ENCODE measurements at regions not wholly inside any gene's neighbourhood (a gene's known extent, or its start where the extent isn't known, plus 50 kb on each side); places are given as distances from the start of the nearest gene placed in this dataset.

DNA sequence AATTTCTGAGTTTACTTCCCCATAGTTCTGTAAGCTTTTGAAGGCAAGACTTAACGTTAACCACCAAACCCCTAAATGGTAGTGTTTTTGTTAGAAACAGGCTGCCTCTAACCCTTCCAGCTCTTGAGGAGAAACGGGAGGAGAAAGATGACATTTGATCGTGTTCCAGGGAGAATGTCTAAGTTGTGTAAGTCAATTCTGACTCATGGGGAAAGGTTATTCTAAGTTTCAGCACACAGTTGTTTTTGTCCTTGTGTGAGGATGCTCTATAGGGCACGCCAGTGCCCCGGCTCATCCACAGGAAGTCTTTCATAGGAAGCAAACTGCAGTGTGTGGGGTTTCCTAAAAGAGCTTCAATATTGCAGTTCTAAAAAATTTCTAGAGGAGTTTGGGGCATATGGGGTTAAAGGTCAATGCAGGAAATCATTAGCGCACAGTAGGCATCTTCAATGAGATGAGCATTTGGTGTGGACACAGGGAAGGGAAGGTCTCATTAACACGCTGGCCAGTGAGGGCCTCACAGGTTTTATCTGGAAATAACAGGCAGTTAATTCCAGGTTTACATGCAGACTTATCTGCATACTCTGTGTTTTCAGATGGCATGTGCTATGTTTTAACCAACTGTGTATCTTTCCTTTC is 638.2 kb upstream of the IGFBP3 start:
- H3K4me3 ChIP-seq (ENCODE audit: low read depth, low read length), result no peak overlapping the region
- H3K4me1 ChIP-seq (ENCODE audit: control insufficient read depth, insufficient read depth, low read length), result no peaks in the 10 kb centered on the region
- H3K36me3 ChIP-seq (ENCODE audit: control insufficient read depth, insufficient read depth, low read length), result no peaks in the 10 kb centered on the region
- no peak overlapping the region for H3K9ac ChIP-seq (ENCODE audit: low read depth, low read length)
- no peaks in the 10 kb centered on the region for H3K27me3 ChIP-seq (ENCODE audit: control insufficient read depth, insufficient read depth, low read length)
- no peaks in the 10 kb centered on the region for H3K9me3 ChIP-seq (ENCODE audit: control insufficient read depth, insufficient read depth, low read length)

DNA sequence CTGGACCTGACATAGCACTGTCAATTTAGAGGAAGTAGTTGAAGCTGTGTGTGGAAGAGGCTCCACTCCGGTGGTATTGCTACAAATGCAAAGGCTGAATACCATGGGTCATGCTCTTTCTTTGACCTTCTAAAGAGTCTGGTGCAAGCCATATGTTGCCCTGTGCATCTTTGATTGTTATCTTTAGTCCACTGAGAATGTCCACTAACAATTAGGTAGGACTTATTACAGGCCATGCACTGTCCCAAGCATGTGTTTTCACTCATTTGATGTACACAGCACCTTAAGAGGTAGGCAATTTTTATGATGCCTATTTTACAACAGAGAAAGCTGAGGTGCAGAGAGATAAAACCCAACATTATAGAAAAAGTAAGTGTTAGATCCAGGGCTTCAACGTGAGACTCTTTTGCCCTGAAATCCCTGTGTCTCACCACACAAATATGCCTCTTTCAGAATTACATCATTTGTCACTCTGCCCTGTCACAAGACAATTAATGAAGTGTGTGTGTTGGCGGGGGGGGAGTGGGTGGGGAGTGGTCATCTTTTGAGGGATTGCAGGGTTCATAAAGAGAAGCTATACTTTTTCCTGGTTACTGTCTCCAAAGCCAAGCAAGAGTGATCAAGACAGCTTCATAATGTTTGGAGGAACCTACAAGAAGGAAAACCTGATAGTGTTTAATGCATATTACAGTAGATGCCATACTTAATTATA is 637.6 kb upstream of the IGFBP3 start:
- no peaks in the 10 kb centered on the region for H3K9me3 ChIP-seq (ENCODE audit: control insufficient read depth, insufficient read depth, low read length)
- no peaks in the 10 kb centered on the region for H3K27me3 ChIP-seq (ENCODE audit: control insufficient read depth, insufficient read depth, low read length)
- H3K4me1 ChIP-seq (ENCODE audit: control insufficient read depth, insufficient read depth, low read length), result no peaks in the 10 kb centered on the region
- no peak overlapping the region for H3K4me3 ChIP-seq (ENCODE audit: low read depth, low read length)
- H3K36me3 ChIP-seq (ENCODE audit: control insufficient read depth, insufficient read depth, low read length), result no peaks in the 10 kb centered on the region
- no peak overlapping the region for H3K9ac ChIP-seq (ENCODE audit: low read depth, low read length)

DNA sequence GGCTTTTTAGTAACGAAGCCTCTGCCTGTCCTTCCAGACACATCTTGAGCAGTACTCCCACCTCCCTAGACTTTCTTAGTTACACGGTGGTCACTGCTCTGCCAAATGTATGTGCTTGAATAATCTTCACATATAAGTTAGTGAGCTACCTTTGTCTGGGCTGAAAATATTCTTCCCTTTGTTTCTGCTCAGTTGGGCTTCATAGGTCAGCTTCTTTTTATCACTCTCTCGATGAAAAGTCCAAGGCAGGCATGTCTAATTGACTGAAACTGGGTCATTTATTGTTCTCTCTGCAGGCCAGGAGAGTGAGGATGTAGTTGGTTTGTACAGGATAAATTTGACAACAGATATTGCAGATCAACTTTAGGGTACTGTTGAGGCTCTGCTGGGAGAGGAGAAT is 636.7 kb upstream of the IGFBP3 start:
- Histone ChIP-seq H3K4me1 (ENCODE audit: control insufficient read depth, insufficient read depth, low read length) (no peaks in the 10 kb centered on the region), H3K36me3 (ENCODE audit: control insufficient read depth, insufficient read depth, low read length) (no peaks in the 10 kb centered on the region), H3K9me3 (ENCODE audit: control insufficient read depth, insufficient read depth, low read length) (no peaks in the 10 kb centered on the region), H3K27me3 (ENCODE audit: control insufficient read depth, insufficient read depth, low read length) (no peaks in the 10 kb centered on the region), H3K9ac (ENCODE audit: low read depth, low read length) (no peak overlapping the region), H3K4me3 (ENCODE audit: low read depth, low read length) (no peak overlapping the region)

DNA sequence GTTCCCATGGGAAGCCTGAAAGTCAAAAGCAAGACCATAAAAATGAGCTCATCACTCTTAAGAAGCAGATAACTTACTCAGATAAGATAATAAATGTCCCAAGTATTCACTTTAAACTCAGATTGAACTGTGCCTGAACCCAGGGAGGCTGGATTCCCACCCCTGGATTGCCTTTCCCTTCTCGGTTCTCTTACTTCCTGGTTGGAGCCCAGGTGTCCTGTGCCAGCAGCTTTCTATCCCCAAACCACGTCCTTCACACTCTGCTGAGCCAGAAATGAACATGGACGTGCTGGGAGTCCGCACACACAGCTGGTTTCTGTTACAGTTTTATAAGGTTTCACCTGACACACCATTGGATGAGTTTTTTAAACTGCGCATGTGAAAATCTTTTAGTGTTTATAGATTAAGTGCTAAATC is 636.2 kb upstream of the IGFBP3 start:
- H3K9ac ChIP-seq (ENCODE audit: low read depth, low read length), result no peak overlapping the region
- no peak overlapping the region for H3K4me3 ChIP-seq (ENCODE audit: low read depth, low read length)
- no peaks in the 10 kb centered on the region for H3K4me1 ChIP-seq (ENCODE audit: control insufficient read depth, insufficient read depth, low read length)
- no peaks in the 10 kb centered on the region for H3K27me3 ChIP-seq (ENCODE audit: control insufficient read depth, insufficient read depth, low read length)
- H3K9me3 ChIP-seq (ENCODE audit: control insufficient read depth, insufficient read depth, low read length), result no peaks in the 10 kb centered on the region
- no peaks in the 10 kb centered on the region for H3K36me3 ChIP-seq (ENCODE audit: control insufficient read depth, insufficient read depth, low read length)

DNA sequence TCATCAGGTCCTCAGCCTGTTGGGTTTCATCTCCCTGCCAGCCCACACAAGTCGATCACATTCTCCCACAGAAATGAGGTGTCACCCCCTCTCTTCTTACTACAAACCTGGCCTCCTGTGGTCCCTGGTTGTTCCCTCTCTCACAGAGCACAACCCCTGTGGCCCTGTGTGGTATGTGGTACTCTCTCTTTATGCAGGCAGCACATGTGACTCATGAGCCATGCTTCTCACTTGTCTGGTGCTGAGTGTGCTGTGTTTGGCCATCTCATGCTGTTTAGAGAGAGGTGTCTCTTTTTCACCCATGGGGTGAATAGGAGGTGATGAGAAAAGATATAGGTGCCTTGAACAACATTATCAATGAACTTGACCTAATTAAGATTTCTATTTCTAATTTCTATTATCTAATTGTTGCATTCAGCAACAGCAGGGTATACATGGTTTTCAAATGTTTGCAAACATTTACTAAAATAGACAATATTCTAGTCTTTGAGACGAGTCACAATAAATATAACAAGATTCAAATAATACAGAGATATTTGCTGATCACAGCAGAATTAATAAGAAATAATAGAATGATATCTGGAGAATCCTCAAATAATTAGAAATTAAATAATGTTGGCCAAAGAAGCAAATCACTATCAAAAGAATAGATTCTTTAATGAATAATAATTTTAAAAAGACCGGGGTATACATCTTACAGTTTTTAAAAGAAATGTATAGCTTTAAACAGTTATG is 633.8 kb upstream of the IGFBP3 start:
- H3K36me3 ChIP-seq (ENCODE audit: control insufficient read depth, insufficient read depth, low read length), result no peaks in the 10 kb centered on the region
- H3K9ac ChIP-seq (ENCODE audit: low read depth, low read length), result no peak overlapping the region
- no peak overlapping the region for H3K4me3 ChIP-seq (ENCODE audit: low read depth, low read length)
- H3K4me1 ChIP-seq (ENCODE audit: control insufficient read depth, insufficient read depth, low read length), result no peaks in the 10 kb centered on the region
- H3K9me3 ChIP-seq (ENCODE audit: control insufficient read depth, insufficient read depth, low read length), result no peaks in the 10 kb centered on the region
- no peaks in the 10 kb centered on the region for H3K27me3 ChIP-seq (ENCODE audit: control insufficient read depth, insufficient read depth, low read length)

DNA sequence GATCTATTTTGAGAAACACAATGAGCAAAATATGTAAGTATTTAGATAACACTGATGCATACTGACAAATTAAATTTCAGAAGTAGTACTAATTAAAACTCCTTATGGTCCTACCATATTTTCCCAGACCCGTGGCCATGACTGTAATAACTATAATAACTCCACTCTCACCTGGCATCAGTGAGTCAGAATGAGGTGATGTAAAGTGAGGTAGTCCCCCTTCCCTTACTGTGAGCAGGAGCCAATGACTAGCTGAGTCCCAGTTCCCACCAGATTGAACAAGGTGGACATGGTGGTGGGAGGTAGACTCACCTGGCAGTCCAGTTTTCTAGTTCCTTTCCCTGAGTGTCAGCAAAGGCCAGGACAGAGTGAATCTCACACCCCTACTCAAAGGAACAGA is 630.5 kb upstream of the IGFBP3 start:
- Histone ChIP-seq H3K4me3 (ENCODE audit: low read depth, low read length) (no peak overlapping the region), H3K36me3 (ENCODE audit: control insufficient read depth, insufficient read depth, low read length) (no peaks in the 10 kb centered on the region), H3K9ac (ENCODE audit: low read depth, low read length) (no peak overlapping the region), H3K27me3 (ENCODE audit: control insufficient read depth, insufficient read depth, low read length) (no peaks in the 10 kb centered on the region), H3K4me1 (ENCODE audit: control insufficient read depth, insufficient read depth, low read length) (no peaks in the 10 kb centered on the region), H3K9me3 (ENCODE audit: control insufficient read depth, insufficient read depth, low read length) (no peaks in the 10 kb centered on the region)

DNA sequence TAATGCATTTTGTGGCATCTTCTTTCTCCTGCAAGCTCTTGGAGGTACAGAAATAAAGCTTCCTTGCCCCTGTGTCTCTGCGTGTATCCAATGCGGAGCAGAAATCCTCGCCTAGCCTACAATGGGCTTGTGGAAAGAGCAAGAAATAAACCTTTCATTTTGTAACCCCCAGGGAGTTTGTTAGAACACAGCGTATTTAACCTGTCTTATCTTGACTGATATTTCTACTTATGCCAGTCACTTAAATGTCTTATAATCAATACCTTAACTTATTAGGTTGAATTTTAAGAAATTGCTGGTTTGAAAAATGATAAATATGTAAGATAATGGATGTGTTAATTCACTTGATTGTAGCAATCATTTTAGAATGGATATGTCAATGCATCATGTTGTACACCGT is 629.8 kb upstream of the IGFBP3 start:
- Histone ChIP-seq H3K4me3 (ENCODE audit: low read depth, low read length) (no peak overlapping the region), H3K9ac (ENCODE audit: low read depth, low read length) (no peak overlapping the region), H3K27me3 (ENCODE audit: control insufficient read depth, insufficient read depth, low read length) (no peaks in the 10 kb centered on the region), H3K4me1 (ENCODE audit: control insufficient read depth, insufficient read depth, low read length) (no peaks in the 10 kb centered on the region), H3K36me3 (ENCODE audit: control insufficient read depth, insufficient read depth, low read length) (no peaks in the 10 kb centered on the region), H3K9me3 (ENCODE audit: control insufficient read depth, insufficient read depth, low read length) (no peaks in the 10 kb centered on the region)

DNA sequence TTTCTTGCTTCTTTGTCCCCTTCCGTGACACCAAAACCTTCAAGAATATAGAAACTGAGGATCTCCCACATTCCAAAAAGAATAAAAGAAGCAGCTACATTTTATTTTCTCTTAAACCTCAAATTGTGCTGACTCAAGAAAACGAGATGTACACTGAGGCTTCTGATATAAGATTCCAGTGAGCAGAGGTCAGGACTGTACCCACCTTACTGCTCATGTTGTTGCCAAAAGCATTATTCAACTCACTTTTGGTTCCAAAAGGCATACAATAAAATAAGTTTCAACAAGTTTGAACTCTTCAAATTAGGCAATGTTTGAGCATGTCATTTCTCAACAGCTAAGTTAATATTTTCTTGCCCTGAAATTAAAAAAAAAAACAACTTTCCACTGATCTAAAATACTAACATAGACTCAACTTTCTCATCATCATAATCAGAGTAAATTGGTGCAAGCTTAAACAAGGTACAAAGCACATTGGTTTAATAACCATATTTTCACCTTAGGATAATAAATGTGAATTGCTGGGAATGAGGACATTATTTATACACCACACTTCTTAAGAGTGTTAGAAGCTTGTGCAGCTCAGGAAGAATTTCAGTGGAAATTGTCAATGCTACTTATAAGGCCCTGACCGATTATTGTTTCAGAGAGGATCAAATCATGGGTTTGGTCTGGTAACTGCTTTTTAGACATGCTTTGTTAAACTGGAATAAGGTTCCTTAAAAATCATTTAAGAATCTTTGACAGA is 629.0 kb upstream of the IGFBP3 start:
- H3K9ac ChIP-seq (ENCODE audit: low read depth, low read length), result no peak overlapping the region
- no peaks in the 10 kb centered on the region for H3K4me1 ChIP-seq (ENCODE audit: control insufficient read depth, insufficient read depth, low read length)
- no peak overlapping the region for H3K4me3 ChIP-seq (ENCODE audit: low read depth, low read length)
- H3K9me3 ChIP-seq (ENCODE audit: control insufficient read depth, insufficient read depth, low read length), result no peaks in the 10 kb centered on the region
- no peaks in the 10 kb centered on the region for H3K36me3 ChIP-seq (ENCODE audit: control insufficient read depth, insufficient read depth, low read length)
- no peaks in the 10 kb centered on the region for H3K27me3 ChIP-seq (ENCODE audit: control insufficient read depth, insufficient read depth, low read length)

DNA sequence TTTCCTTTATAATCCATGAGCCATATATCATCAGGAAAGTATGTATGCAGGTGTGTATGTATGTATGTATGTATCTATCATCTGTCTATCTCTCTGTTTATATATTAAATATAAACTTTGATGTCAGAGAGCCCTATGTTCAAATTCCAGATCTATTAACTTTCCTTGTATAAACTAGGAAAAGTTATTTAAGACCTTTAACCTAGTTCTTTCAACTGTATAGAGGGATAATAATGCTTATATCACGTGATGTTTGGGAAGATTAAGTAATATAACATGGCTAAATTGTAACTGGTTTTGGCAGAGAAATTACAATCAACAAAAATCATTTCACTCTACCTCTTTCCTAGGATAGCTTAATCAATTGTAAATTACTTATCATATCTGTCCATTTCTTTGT is 628.3 kb upstream of the IGFBP3 start:
- no peaks in the 10 kb centered on the region for H3K36me3 ChIP-seq (ENCODE audit: control insufficient read depth, insufficient read depth, low read length)
- no peak overlapping the region for H3K9ac ChIP-seq (ENCODE audit: low read depth, low read length)
- no peaks in the 10 kb centered on the region for H3K4me1 ChIP-seq (ENCODE audit: control insufficient read depth, insufficient read depth, low read length)
- no peaks in the 10 kb centered on the region for H3K27me3 ChIP-seq (ENCODE audit: control insufficient read depth, insufficient read depth, low read length)
- H3K4me3 ChIP-seq (ENCODE audit: low read depth, low read length), result no peak overlapping the region
- no peaks in the 10 kb centered on the region for H3K9me3 ChIP-seq (ENCODE audit: control insufficient read depth, insufficient read depth, low read length)

DNA sequence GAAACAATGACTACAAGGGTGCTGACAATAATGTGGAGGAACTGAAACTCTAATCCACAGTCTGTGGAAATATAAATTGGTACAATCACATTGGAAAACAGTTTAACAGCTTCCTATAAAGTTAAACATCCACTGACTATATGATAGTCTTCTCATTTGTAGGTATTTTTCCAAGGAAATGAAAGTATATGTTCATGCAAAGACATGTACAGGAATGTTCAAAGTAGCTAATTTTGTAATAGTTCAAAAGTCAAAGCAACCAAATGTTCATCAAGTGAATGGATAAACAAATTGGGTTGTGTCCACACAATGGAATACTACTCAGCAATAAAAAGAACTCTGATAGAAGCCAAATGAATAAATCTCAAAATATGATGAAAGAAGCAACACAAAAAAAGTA is 626.0 kb upstream of the IGFBP3 start:
- H3K9me3 ChIP-seq (ENCODE audit: control insufficient read depth, insufficient read depth, low read length), result no peaks in the 10 kb centered on the region
- H3K9ac ChIP-seq (ENCODE audit: low read depth, low read length), result no peak overlapping the region
- H3K4me1 ChIP-seq (ENCODE audit: control insufficient read depth, insufficient read depth, low read length), result peaks cover 3% of the 10 kb centered on the region
- no peak overlapping the region for H3K4me3 ChIP-seq (ENCODE audit: low read depth, low read length)
- no peaks in the 10 kb centered on the region for H3K27me3 ChIP-seq (ENCODE audit: control insufficient read depth, insufficient read depth, low read length)
- no peaks in the 10 kb centered on the region for H3K36me3 ChIP-seq (ENCODE audit: control insufficient read depth, insufficient read depth, low read length)

DNA sequence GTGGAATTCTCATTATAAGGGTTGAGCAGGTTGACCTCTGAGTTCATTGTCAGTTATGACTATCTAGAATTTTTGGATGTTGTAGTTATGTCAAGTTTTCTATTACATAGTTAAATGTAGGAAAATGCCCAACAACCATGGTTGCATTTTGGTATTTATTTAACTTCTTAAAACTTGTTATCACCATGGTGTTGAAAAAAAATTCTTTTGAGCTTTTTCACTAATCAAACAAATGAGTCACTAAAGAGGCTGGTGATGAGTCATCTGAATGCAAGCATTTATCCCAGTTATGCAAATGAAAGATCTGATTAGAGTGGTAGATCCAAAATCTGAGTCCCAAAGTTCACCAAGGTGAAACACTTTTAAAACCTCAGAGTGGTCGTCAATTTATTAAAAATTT is 624.7 kb upstream of the IGFBP3 start:
- Histone ChIP-seq H3K27me3 (ENCODE audit: control insufficient read depth, insufficient read depth, low read length) (no peaks in the 10 kb centered on the region), H3K4me1 (ENCODE audit: control insufficient read depth, insufficient read depth, low read length) (peaks cover 3% of the 10 kb centered on the region), H3K36me3 (ENCODE audit: control insufficient read depth, insufficient read depth, low read length) (no peaks in the 10 kb centered on the region), H3K9me3 (ENCODE audit: control insufficient read depth, insufficient read depth, low read length) (no peaks in the 10 kb centered on the region), H3K9ac (ENCODE audit: low read depth, low read length) (no peak overlapping the region), H3K4me3 (ENCODE audit: low read depth, low read length) (no peak overlapping the region)
